ENCODE measurements at regions not wholly inside any gene's neighbourhood (a gene's known extent, or its start where the extent isn't known, plus 50 kb on each side); places are given as distances from the start of the nearest gene placed in this dataset.

DNA sequence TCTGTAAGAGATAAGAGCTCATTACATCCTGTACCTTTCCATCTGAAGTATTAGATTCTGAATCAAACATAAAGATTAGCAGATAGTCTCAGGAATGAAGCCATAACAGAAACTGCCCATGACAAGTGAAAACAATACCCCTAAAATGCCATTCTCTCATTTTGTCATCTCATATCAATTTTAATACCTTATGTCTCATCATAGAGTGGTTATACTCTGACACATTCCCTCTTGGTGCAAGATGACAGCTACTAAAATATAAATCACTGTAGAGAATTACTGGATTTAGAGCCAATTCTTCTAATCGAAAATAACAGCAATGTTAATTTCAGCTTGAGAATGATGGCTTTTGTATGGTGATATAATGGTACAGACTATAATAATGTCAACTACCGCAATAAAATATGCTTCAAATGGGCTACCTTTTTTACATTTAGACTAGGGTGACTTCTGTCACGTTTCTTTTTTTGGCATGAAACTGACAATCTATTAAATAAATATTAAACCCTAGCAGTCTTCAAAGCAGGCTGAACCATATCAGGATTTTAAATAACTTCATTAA lies 125.1 kb upstream of the ITGA4 start:
- Histone ChIP-seq H3K9me3 (replicated peaks) (no peaks in the 10 kb centered on the region; the same call in 1 of the 2 replicates), H3K4me3 (no peak overlapping the region), H3K27me3 (no peaks in the 10 kb centered on the region), H3K4me1 (no peaks in the 10 kb centered on the region), H3K27ac (no peak overlapping the region), H3K36me3 (no peaks in the 10 kb centered on the region)
- no peak for DNase-seq

DNA sequence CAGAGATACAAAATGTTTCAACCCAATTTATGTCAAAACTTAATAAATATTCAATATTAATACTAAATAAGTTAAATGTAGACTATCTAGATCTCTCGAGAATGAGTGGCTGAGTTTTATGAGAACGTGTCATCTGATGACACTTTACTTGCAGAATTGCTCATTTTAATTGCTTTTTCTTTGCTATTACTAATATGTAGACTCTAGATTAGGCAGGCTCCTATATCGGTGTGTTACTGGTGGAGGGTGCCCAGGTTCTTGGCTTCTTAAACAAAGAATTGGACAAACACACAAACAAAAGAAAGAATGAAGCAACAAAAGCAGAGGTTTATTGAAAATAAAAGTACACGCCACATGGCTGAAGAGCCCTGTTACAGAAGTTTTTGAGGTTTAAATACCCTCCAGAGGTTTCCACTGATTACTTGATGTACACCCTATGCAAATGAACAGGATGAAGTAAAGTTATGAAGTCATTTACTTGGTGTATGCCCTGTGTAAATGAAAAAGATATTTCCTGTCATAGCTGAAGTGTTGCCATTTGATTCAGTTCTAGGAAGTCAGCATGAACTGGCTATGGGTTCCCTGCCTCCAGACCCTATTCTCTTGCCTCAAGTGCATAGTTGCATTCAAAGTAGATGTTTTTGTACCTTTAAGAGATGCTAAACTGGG lies 122.9 kb upstream of the ITGA4 start:
- Histone ChIP-seq H3K9me3 (replicated peaks) (no peaks in the 10 kb centered on the region), H3K27me3 (no peaks in the 10 kb centered on the region), H3K4me1 (no peaks in the 10 kb centered on the region), H3K4me3 (no peak overlapping the region), H3K36me3 (no peaks in the 10 kb centered on the region), H3K27ac (no peak overlapping the region)
- no peak for DNase-seq

DNA sequence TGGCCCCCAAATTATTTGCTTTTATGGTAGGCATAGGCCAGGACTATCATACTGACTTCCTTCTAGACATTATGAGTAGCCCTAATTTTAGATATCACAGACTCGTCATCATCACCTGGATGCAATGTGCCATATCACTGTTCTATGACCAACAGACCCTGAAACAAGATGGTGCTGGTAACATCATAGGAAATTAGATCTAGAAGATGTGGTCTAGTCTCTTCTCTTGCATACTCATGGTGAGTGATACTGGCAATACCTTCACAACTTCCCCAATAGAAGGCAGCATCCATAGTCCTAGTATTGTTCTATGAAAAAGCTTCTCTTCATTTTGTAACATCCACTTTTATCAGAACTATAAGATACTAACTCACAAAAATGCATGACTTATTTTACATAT lies 116.3 kb upstream of the ITGA4 start:
- DNase-seq = no peak
- no peaks in the 10 kb centered on the region for H3K36me3 ChIP-seq
- H3K4me3 ChIP-seq = no peak overlapping the region
- H3K4me1 ChIP-seq = no peaks in the 10 kb centered on the region
- H3K27ac ChIP-seq = no peak overlapping the region
- H3K9me3 ChIP-seq (replicated peaks) = no peaks in the 10 kb centered on the region; the same call in 1 of the 2 replicates
- no peaks in the 10 kb centered on the region for H3K27me3 ChIP-seq

DNA sequence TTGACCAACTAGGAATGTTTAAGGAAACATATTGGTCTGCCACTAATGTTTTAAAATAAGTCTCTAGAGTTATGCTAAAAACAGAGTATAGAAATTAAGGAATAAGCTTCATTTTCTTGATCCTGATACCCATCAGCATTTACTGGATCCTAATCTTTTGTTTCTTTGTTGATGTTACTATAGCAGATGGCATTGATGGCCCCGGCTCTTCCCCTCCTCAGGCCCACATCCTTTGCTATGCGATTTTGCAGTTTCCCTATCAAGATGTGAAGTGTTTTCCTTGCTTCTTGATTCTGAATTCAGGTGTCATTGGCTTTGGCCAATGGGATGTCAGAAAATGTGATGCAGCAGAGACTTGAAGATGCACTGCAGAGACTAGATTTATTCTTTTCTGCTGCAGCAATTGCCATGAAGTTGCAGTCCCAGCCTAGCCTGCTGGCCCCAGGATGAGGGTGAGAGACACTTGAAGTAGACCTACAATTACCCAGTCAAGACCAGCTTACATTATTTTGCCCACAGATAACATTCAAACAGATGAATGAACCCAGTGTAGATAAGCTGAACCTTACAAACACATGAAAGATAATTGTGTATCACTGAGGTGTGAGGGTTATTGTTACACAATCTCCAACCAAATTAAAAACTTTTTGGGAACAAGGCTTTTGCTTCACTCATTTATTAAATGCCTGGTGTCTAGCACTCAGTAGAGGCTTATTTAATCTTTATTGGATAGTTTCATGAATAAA lies 115.2 kb upstream of the ITGA4 start:
- Histone ChIP-seq H3K4me3 (no peak overlapping the region), H3K27ac (no peak overlapping the region), H3K9me3 (replicated peaks) (no peaks in the 10 kb centered on the region; the same call in 1 of the 2 replicates), H3K4me1 (no peaks in the 10 kb centered on the region), H3K27me3 (no peaks in the 10 kb centered on the region), H3K36me3 (no peaks in the 10 kb centered on the region)
- no peak for DNase-seq

DNA sequence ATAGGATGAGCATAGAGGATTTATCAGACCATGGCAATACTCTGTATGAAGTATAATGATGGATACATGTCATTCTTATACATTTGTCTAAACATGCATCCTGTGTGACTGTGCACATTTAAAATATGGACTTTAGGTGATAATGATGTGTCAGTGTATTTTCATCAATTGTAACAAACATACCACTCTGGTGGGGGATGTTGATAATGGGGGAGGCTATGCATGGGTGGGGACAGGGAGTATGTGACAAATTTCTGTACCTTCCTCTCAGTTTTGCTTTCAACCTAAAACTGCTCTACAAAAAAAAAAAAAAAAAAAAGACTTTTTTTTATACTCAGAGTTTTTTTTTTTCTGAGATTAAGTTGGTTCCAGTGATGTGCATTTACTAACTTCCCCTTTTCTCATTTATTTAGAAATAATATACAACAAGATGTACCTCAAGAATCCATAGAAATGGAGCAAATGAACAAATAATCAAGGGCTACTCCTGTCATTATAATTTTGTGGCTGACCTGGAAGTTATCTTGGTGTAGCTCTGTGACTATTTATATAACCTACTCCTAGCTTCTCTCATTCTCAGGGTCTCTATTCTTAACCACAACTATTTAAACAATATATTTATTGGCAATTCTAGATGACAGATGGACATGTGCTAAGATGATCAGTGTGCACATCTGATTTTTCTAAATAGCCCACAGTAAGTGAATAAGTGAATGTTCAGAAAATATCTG lies 108.9 kb upstream of the ITGA4 start:
- no peaks in the 10 kb centered on the region for H3K27me3 ChIP-seq
- DNase-seq = no peak
- no peaks in the 10 kb centered on the region for H3K36me3 ChIP-seq
- H3K4me3 ChIP-seq = no peak overlapping the region
- peaks cover 5% of the 10 kb centered on the region; the same call in 1 of the 2 replicates for H3K9me3 ChIP-seq (replicated peaks)
- no peak overlapping the region for H3K27ac ChIP-seq
- peaks cover 13% of the 10 kb centered on the region for H3K4me1 ChIP-seq

DNA sequence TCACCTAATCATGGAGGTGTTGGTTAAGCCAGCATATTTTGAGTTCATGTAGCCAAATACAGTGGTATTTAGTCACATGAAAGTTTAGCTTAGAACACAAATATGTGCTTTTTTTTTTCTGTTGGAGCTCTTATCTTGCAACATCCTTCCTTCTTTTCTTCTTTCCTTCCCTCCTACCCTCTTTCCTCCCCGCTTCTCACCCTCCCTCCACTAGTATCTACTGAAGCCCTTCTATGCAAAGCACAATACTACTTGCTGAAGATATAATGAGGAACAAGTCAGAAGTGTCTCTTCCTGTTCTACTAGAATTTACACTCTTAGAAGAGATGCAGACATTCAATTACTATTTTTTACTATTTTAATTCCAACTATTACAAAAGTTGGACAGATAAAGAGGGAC lies 105.0 kb upstream of the ITGA4 start:
- no peak overlapping the region for H3K4me3 ChIP-seq
- no peak for DNase-seq
- no peaks in the 10 kb centered on the region for H3K36me3 ChIP-seq

DNA sequence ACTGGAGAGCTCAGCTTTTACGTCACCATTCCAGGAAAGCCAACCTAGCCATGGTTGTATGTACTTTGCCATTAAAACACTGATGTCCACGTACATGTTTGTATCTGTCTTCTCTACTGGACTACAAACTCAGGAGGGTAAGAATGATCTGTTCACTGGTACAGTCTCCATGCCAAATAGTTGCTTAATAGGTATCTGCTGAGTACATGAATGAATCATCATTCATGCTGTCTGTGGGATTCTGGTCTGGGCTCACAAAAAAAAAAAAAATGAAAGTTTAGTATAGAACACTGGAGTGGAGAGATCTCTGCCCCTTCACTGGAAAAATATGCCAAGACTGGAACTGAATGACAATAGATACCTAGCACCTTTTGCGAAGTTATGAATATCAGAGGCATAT lies 102.6 kb upstream of the ITGA4 start:
- H3K9me3 ChIP-seq (replicated peaks) = 0 out of 2 replicates have a peak, but pooled peaks cover 5% of the 10 kb centered on the region
- DNase-seq = no peak
- H3K27me3 ChIP-seq = no peaks in the 10 kb centered on the region

More for the DNA sequence above, 105.0 kb upstream of the ITGA4 start:
- 0 out of 2 replicates have a peak, but pooled peaks cover 5% of the 10 kb centered on the region for H3K9me3 ChIP-seq (replicated peaks)
- no peak overlapping the region for H3K27ac ChIP-seq
- no peaks in the 10 kb centered on the region for H3K27me3 ChIP-seq
- H3K4me1 ChIP-seq = peaks cover 13% of the 10 kb centered on the region

DNA sequence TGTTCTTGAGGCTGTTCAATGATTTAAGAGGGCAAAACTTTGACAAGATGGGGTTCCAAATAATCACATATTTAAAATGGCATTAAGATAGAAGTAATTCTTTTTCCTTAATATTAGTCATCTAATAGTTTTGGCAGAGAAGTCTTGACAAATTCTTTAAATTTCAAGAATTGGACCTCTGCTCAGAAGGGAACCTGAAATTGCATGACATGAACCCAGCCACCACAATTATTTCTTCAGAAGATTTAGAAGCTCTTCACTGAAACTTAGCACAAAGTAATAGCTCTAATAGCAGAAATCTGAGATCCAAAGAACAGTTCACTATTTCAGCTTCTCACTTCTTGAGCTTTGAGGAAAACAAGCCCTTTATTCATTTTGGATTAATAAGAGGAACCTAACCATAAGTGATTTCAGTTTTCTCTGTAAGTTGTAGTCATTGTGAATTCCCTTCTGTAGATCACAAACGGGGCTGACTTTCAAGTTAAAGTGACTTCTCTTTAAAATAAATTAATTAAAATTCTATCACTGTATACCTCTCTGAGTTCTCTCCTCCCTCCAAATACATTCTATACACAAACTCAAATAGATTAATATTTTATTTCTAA lies 100.6 kb upstream of the ITGA4 start:
- no peak overlapping the region for H3K4me3 ChIP-seq
- H3K27ac ChIP-seq = no peak overlapping the region
- no peaks in the 10 kb centered on the region for H3K36me3 ChIP-seq
- H3K27me3 ChIP-seq = no peaks in the 10 kb centered on the region
- no peaks in the 10 kb centered on the region for H3K4me1 ChIP-seq
- H3K9me3 ChIP-seq (replicated peaks) = no peaks in the 10 kb centered on the region
- DNase-seq = no peak

More for the DNA sequence above, 102.6 kb upstream of the ITGA4 start:
- no peak overlapping the region for H3K27ac ChIP-seq
- H3K36me3 ChIP-seq = no peaks in the 10 kb centered on the region
- no peak overlapping the region for H3K4me3 ChIP-seq
- H3K4me1 ChIP-seq = no peaks in the 10 kb centered on the region

DNA sequence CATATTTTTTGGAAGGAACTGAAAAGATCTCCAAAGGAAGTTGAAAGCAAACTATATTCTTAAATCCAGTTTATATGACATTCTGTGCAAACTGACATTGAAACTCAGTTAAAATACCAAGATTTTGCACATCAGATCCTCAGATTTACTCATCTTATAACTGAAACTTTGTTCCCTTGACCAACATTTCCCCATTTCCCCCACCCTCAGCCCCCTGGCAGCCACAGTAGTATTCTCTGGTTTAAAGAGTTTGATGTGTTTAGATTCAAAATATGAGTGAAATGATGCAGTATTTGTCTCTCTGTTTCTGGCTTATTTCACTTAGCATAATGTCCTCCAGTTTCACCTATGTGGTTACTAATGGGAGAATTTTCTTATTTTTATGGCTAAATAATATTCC lies 99.2 kb upstream of the ITGA4 start:
- no peak overlapping the region for H3K4me3 ChIP-seq
- no peaks in the 10 kb centered on the region for H3K4me1 ChIP-seq
- H3K27me3 ChIP-seq = no peaks in the 10 kb centered on the region
- no peak for DNase-seq
- no peaks in the 10 kb centered on the region for H3K9me3 ChIP-seq (replicated peaks)
- H3K36me3 ChIP-seq = no peaks in the 10 kb centered on the region
- H3K27ac ChIP-seq = no peak overlapping the region

DNA sequence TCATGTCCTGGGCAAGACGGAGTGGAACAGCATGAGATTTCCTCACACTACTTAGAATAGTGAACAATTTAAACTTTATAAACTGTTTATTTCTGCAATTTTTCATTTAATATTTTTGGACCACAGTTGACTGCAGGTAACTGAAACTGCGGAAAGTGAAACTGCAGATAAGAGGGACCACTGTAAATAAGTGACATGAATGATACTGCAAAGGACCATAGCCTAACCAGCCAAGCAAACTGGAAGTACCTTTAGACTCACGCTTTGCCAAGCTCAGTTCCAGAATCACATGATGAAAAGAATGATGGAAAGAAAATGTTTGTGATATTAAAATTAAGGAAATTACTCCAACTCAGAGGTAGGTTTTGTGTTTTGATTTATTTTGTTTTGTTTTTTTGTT lies 94.6 kb upstream of the ITGA4 start:
- Histone ChIP-seq H3K36me3 (no peaks in the 10 kb centered on the region), H3K27ac (no peak overlapping the region), H3K4me1 (no peaks in the 10 kb centered on the region), H3K9me3 (replicated peaks) (no peaks in the 10 kb centered on the region), H3K4me3 (no peak overlapping the region), H3K27me3 (no peaks in the 10 kb centered on the region)
- no peak for DNase-seq

DNA sequence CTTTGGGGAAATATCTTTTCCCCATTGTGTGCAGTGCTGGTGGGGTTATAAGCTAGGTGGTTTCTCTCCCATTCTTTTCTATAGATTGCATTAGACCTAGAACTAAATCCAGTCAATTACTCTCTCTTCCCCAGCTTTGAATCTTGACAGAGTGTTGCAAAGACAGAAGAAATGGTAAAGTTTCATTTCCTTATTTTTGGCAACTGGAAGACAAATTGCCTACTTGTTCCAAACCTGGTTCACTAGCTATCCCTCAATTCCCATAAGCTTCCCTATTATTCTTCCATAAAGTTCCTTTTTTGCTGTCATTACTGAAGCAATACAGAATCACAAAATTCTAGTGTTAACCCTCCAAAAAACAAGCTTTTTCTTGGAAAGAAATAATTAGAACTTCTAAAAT lies 94.0 kb upstream of the ITGA4 start:
- H3K27me3 ChIP-seq = no peaks in the 10 kb centered on the region

DNA sequence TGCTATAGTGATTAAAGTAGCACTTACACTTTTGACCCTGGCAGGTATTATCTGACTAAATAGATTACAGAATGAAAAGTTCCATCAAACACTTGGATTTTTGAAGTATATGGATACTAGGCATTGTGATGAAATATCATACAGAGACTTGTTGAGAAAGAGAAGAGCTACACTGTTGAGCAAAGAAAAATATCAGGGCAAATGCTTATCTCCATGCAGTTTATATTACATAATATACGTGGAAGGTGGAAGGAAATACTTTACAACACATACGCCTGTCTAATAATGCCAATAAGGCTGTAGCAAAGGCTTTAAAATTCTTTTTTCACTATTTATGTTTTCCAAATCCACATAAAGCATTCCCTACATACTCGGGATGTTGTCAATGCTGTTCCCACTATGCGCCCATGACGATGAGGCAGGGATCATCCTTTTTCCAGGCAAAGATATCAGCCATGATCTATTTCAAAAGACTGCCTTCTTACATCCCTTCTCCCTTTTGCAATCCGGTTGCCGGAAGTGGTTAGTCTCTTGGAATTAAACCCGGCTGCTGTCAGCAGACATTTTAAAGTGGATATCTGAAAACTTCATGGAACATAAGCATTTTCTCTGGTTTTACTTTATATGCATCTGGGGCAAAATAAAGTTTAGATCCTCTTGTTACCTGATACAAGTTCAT lies 92.6 kb upstream of the ITGA4 start:
- no peaks in the 10 kb centered on the region for H3K36me3 ChIP-seq
- H3K27ac ChIP-seq = no peak overlapping the region
- H3K27me3 ChIP-seq = no peaks in the 10 kb centered on the region
- H3K9me3 ChIP-seq (replicated peaks) = no peaks in the 10 kb centered on the region
- no peaks in the 10 kb centered on the region; the same call in 1 of the 2 replicates for H3K4me1 ChIP-seq
- H3K4me3 ChIP-seq = no peak overlapping the region
- no peak for DNase-seq

More for the DNA sequence above, 94.0 kb upstream of the ITGA4 start:
- no peak overlapping the region for H3K4me3 ChIP-seq
- no peaks in the 10 kb centered on the region for H3K4me1 ChIP-seq
- no peaks in the 10 kb centered on the region for H3K9me3 ChIP-seq (replicated peaks)
- H3K27ac ChIP-seq = no peak overlapping the region
- no peaks in the 10 kb centered on the region for H3K36me3 ChIP-seq
- DNase-seq = no peak

DNA sequence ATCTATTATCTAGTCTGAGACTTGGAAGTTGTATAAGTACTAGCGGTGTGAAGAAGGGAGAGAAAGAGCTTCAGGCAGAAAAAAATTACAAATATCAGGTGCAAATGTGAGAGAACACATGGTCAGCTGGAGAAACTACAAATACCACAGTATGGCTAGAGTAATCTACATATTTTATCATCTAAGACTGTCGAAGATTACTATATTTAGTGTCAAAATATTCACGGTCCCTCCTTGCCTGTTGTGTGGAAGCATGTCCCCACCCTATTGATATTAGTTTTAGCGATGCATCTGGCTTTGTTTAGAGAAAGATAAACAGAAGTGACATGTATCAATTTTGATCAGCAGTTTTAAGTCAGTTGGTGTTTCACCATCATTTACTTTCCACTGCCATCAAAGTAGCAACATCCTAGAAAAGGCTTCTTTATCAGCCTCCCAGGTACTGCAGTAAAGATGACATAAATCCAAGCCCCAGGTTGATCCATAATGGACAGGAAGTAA lies 90.5 kb upstream of the ITGA4 start:
- no peak overlapping the region for H3K27ac ChIP-seq
- H3K4me3 ChIP-seq = no peak overlapping the region
- no peaks in the 10 kb centered on the region for H3K27me3 ChIP-seq
- H3K36me3 ChIP-seq = no peaks in the 10 kb centered on the region
- H3K4me1 ChIP-seq = peaks cover 18% of the 10 kb centered on the region
- DNase-seq = no peak
- no peaks in the 10 kb centered on the region for H3K9me3 ChIP-seq (replicated peaks)

DNA sequence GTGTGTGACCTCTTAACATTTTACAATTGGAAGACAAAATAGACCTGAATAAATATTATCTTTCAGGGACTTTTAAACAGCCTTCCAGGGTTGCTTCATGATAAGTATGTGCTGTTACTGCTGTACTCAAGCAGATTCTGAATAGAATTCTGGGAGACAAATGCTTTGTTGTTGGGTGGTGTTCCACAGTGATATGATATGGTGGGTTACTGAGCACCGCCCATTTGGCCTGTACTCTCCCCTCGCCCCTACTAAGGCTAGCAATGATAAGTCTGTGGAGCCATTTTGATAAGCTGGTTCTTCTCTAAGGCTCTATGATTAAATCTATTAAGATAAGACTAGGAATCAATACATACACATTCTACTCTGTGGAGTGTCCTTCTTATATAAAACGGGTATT lies 89.8 kb upstream of the ITGA4 start:
- H3K36me3 ChIP-seq = no peaks in the 10 kb centered on the region
- no peak overlapping the region for H3K4me3 ChIP-seq
- H3K9me3 ChIP-seq (replicated peaks) = no peaks in the 10 kb centered on the region
- no peak overlapping the region for H3K27ac ChIP-seq
- peaks cover 22% of the 10 kb centered on the region for H3K4me1 ChIP-seq
- H3K27me3 ChIP-seq = no peaks in the 10 kb centered on the region
- DNase-seq = no peak

Data from SJCRH30 (cell line).